H9 (cell line): ENCODE measurements at regions not wholly inside any gene's neighbourhood (a gene's known extent, or its start where the extent isn't known, plus 50 kb on each side); places are given as distances from the start of the nearest gene placed in this dataset.

ENCODE experiments used
- DNase-seq: peaks from one replicate; pipeline ENCODE4 v3.0.0-alpha.2; 2017
- H2AFZ ChIP-seq: one replicate; pipeline ENCODE4 v1.6.1; 2013; ENCODE audit warnings: mild to moderate bottlenecking, low read length, control low read depth, moderate library complexity
- H2AK5ac ChIP-seq: 2 replicates; pipeline ENCODE4 v1.6.1; 2013; ENCODE audit warnings: low read length, control low read depth, mixed read lengths; ENCODE audit not compliant: insufficient read length
- H2BK120ac ChIP-seq: one replicate; pipeline ENCODE4 v1.6.1; 2013; ENCODE audit warnings: low read depth, mild to moderate bottlenecking, low read length, control low read depth, inconsistent platforms; ENCODE audit not compliant: poor library complexity, severe bottlenecking
- H2BK12ac ChIP-seq: 2 replicates; pipeline ENCODE4 v1.6.1; 2013; ENCODE audit warnings: low read length, control low read depth, mixed read lengths, low read depth; ENCODE audit not compliant: insufficient read length
- H2BK15ac ChIP-seq: 2 replicates; pipeline ENCODE4 v1.6.1; 2013; ENCODE audit warnings: low read depth, low read length, control low read depth
- H2BK20ac ChIP-seq: one replicate; pipeline ENCODE4 v1.6.1; 2013; ENCODE audit warnings: low read depth, mild to moderate bottlenecking, low read length, control low read depth, inconsistent platforms; ENCODE audit not compliant: poor library complexity, severe bottlenecking
- H2BK5ac ChIP-seq: 2 replicates; pipeline ENCODE4 v1.6.1; 2013; ENCODE audit warnings: low read length, control low read depth, mixed read lengths; ENCODE audit not compliant: insufficient read length
- H3K14ac ChIP-seq: 2 replicates; pipeline ENCODE4 v1.6.1; 2013; ENCODE audit warnings: low read length, control low read depth; ENCODE audit not compliant: insufficient read depth
- H3K18ac ChIP-seq: 2 replicates; pipeline ENCODE4 v1.6.1; 2013; ENCODE audit warnings: low read depth, mild to moderate bottlenecking, mixed read lengths, low read length, control low read depth; ENCODE audit not compliant: insufficient read length
- H3K23ac ChIP-seq: 2 replicates; pipeline ENCODE4 v1.6.1; 2013; ENCODE audit warnings: low read length, control low read depth, mixed read lengths, low read depth; ENCODE audit not compliant: insufficient read length
- H3K23me2 ChIP-seq: 2 replicates; pipeline ENCODE4 v1.6.1; 2013; ENCODE audit warnings: low read depth, mild to moderate bottlenecking, mixed read lengths, low read length, control low read depth; ENCODE audit not compliant: insufficient read length, poor library complexity, severe bottlenecking
- H3K27ac ChIP-seq: 2 replicates; pipeline ENCODE4 v1.5.1; 2013; ENCODE audit warnings: low read length, control low read depth, mixed read lengths, low read depth; ENCODE audit not compliant: insufficient read length
- H3K27me3 ChIP-seq: 2 replicates; pipeline ENCODE4 v1.6.1; 2013; ENCODE audit warnings: low read length, control low read depth, inconsistent platforms; ENCODE audit not compliant: insufficient read depth
- H3K4ac ChIP-seq: 2 replicates; pipeline ENCODE4 v1.6.1; 2013; ENCODE audit warnings: low read depth, mild to moderate bottlenecking, control low read depth, inconsistent platforms, low read length, moderate library complexity
- H3K4me1 ChIP-seq: 2 replicates; pipeline ENCODE4 v1.6.1; 2013; ENCODE audit warnings: low read length, control low read depth, inconsistent platforms; ENCODE audit not compliant: insufficient read depth
- H3K4me2 ChIP-seq: 2 replicates; pipeline ENCODE4 v1.6.1; 2013; ENCODE audit warnings: low read length, control low read depth, mixed read lengths; ENCODE audit not compliant: insufficient read length, insufficient read depth
- H3K56ac ChIP-seq: 2 replicates; pipeline ENCODE4 v1.6.1; 2013; ENCODE audit warnings: low read depth, mild to moderate bottlenecking, mixed read lengths, low read length, control low read depth; ENCODE audit not compliant: insufficient read length
- H3K79me1 ChIP-seq: 2 replicates; pipeline ENCODE4 v1.6.1; 2013; ENCODE audit warnings: low read depth, mild to moderate bottlenecking, moderate library complexity, low read length, control low read depth, inconsistent platforms; ENCODE audit not compliant: insufficient read depth, poor library complexity, severe bottlenecking
- H3K79me2 ChIP-seq: 2 replicates; pipeline ENCODE4 v1.6.1; 2013; ENCODE audit warnings: low read length, control low read depth, inconsistent platforms; ENCODE audit not compliant: insufficient read depth
- H3K9ac ChIP-seq: 2 replicates; pipeline ENCODE4 v1.6.1; 2013; ENCODE audit warnings: low read length, control low read depth, mixed read lengths; ENCODE audit not compliant: insufficient read length; ENCODE audit errors: extremely low read depth
- H3K9me3 ChIP-seq: one replicate; pipeline ENCODE4 v1.6.1; 2013; ENCODE audit warnings: low read depth, low read length, inconsistent platforms; ENCODE audit not compliant: control insufficient read depth
- H3T11ph ChIP-seq: one replicate; pipeline ENCODE4 v1.6.1; 2013; ENCODE audit warnings: mild to moderate bottlenecking, low read length, control low read depth, inconsistent platforms
- H4K20me1 ChIP-seq: one replicate; pipeline ENCODE4 v1.6.1; 2013; ENCODE audit not compliant: control insufficient read depth, insufficient read length, insufficient read depth
- H4K5ac ChIP-seq: 2 replicates; pipeline ENCODE4 v1.6.1; 2013; ENCODE audit warnings: low read depth, mild to moderate bottlenecking, mixed read lengths, low read length, control low read depth; ENCODE audit not compliant: insufficient read length
- H4K8ac ChIP-seq: replicated peaks from 2 replicates; pipeline ENCODE4 v1.6.1; 2013; ENCODE audit warnings: low read length, control low read depth, mixed read lengths, low read depth; ENCODE audit not compliant: insufficient read length
- H4K91ac ChIP-seq: 2 replicates; pipeline ENCODE4 v1.6.1; 2013; ENCODE audit warnings: low read depth, mild to moderate bottlenecking, moderate library complexity, mixed read lengths, low read length, control low read depth; ENCODE audit not compliant: insufficient read length
- H3K27ac Mint-ChIP-seq, 3 experiments: 2 replicates in 2 of 3; 3 replicates in 1 of 3; pipeline ENCODE4 v1.8.0; 2020 to 2021; ENCODE audit warnings: mixed read lengths in 3 of 3, mild to moderate bottlenecking in 1 of 3, moderate library complexity in 1 of 3
- H3K27me3 Mint-ChIP-seq: 2 replicates; pipeline ENCODE4 v1.8.0; 2021; ENCODE audit warnings: low read depth, mild to moderate bottlenecking, moderate library complexity, mixed read lengths
- H3K36me3 Mint-ChIP-seq, 3 experiments: 2 replicates in 2 of 3; 3 replicates in 1 of 3; pipeline ENCODE4 v1.8.0; 2020 to 2021; ENCODE audit warnings: low read depth in 3 of 3, mixed read lengths in 3 of 3; ENCODE audit not compliant: insufficient read depth in 1 of 3
- H3K4me1 Mint-ChIP-seq, 2 experiments: 2 replicates each; pipeline ENCODE4 v1.8.0; 2020; ENCODE audit warnings: mixed read lengths in 2 of 2
- H3K4me3 Mint-ChIP-seq, 2 experiments: 2 replicates in 1 of 2; 3 replicates in 1 of 2; pipeline ENCODE4 v1.8.0; 2020 to 2021; ENCODE audit warnings: mild to moderate bottlenecking in 2 of 2, mixed read lengths in 2 of 2, moderate library complexity in 1 of 2
- H3K9me3 Mint-ChIP-seq, 2 experiments: 2 replicates in 1 of 2; 3 replicates in 1 of 2; pipeline ENCODE4 v1.8.0; 2020; ENCODE audit warnings: mild to moderate bottlenecking in 2 of 2, mixed read lengths in 2 of 2, moderate library complexity in 1 of 2
- WGBS: extraction: QIAGEN DNeasy Blood & Tissue Kit; methylation state at CpG from one replicate; pipeline ENCODE4 v1.1.7; 2013; ENCODE audit warnings: missing lambda C conversion rate, low lambda C conversion rate, mixed read lengths; ENCODE audit not compliant: insufficient read length; ENCODE audit errors: extremely low coverage; 5-methylcytosine and 5-hydroxymethylcytosine counted together
- TF ChIP-seq, protein P1 (sequence below): fragments of 200-600 bp; sonication (generic); conservative IDR thresholded peaks from 3 replicates; pipeline ENCODE4 v1.8.0; 2021; ENCODE audit warnings: antibody characterized with exemption, mild to moderate bottlenecking

DNA sequence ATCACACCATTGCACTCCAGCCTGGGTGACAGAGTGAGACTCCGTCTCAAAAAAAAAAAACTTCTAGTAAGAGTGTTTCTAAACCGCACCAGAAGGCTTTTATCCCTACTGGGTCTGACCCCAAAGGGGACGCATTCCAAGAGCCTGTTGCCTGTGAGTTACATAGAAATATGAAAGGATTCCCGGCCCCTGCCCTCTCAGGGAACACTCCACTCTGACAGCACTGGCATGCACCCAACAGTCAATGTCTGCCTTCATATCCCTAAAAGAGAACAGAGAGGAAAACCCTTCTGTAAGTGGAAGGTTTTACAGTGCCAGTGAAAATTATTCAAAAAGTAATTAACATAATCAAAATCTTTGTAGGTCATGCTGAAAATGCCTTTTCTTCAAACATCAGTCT is 117.1 kb upstream of the PTPRT start:
- Histone ChIP-seq H2BK5ac (no peak overlapping the region), H2AFZ (no peak overlapping the region), H4K91ac (no peak overlapping the region), H3K4me1 (no peaks in the 10 kb centered on the region), H3K4me2 (no peak overlapping the region), H2BK12ac (no peak overlapping the region), H4K5ac (no peak overlapping the region), H2BK20ac (no peak overlapping the region), H3K79me1 (no peaks in the 10 kb centered on the region), H2BK15ac (no peak overlapping the region), H3K9ac (no peak overlapping the region), H3K27me3 (no peaks in the 10 kb centered on the region), H4K20me1 (no peaks in the 10 kb centered on the region), H3K27ac (no peak overlapping the region), H3K23me2 (no peaks in the 10 kb centered on the region), H3K4ac (no peak overlapping the region), H3T11ph (no peak overlapping the region), H4K8ac (no peak overlapping the region), H2BK120ac (no peak overlapping the region), H3K18ac (no peak overlapping the region), H3K79me2 (no peaks in the 10 kb centered on the region), H3K14ac (no peak overlapping the region), H3K23ac (no peak overlapping the region), H2AK5ac (no peak overlapping the region), H3K56ac (no peak overlapping the region), H3K9me3 (peaks cover 6% of the 10 kb centered on the region)
- Mint-ChIP-seq H3K27ac (no peak overlapping the region), H3K4me3 (no peak overlapping the region), H3K27me3 (peaks cover 20% of the 10 kb centered on the region), H3K36me3 (peaks cover 1 to 14% (median 4%) of the 10 kb centered on the region in 3 experiments; a peak in 6 of 7 replicates), H3K9me3 (peaks cover 20 to 22% of the 10 kb centered on the region in 2 experiments), H3K4me1 (no peaks in the 10 kb centered on the region)
- TF ChIP-seq, protein P1, sequence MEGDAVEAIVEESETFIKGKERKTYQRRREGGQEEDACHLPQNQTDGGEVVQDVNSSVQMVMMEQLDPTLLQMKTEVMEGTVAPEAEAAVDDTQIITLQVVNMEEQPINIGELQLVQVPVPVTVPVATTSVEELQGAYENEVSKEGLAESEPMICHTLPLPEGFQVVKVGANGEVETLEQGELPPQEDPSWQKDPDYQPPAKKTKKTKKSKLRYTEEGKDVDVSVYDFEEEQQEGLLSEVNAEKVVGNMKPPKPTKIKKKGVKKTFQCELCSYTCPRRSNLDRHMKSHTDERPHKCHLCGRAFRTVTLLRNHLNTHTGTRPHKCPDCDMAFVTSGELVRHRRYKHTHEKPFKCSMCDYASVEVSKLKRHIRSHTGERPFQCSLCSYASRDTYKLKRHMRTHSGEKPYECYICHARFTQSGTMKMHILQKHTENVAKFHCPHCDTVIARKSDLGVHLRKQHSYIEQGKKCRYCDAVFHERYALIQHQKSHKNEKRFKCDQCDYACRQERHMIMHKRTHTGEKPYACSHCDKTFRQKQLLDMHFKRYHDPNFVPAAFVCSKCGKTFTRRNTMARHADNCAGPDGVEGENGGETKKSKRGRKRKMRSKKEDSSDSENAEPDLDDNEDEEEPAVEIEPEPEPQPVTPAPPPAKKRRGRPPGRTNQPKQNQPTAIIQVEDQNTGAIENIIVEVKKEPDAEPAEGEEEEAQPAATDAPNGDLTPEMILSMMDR = no peak
- no CpG with 5 or more reads among the region's 4 CpGs for WGBS
- no peak for DNase-seq
